ENCODE measurements at regions not wholly inside any gene's neighbourhood (a gene's known extent, or its start where the extent isn't known, plus 50 kb on each side); places are given as distances from the start of the nearest gene placed in this dataset.

DNA sequence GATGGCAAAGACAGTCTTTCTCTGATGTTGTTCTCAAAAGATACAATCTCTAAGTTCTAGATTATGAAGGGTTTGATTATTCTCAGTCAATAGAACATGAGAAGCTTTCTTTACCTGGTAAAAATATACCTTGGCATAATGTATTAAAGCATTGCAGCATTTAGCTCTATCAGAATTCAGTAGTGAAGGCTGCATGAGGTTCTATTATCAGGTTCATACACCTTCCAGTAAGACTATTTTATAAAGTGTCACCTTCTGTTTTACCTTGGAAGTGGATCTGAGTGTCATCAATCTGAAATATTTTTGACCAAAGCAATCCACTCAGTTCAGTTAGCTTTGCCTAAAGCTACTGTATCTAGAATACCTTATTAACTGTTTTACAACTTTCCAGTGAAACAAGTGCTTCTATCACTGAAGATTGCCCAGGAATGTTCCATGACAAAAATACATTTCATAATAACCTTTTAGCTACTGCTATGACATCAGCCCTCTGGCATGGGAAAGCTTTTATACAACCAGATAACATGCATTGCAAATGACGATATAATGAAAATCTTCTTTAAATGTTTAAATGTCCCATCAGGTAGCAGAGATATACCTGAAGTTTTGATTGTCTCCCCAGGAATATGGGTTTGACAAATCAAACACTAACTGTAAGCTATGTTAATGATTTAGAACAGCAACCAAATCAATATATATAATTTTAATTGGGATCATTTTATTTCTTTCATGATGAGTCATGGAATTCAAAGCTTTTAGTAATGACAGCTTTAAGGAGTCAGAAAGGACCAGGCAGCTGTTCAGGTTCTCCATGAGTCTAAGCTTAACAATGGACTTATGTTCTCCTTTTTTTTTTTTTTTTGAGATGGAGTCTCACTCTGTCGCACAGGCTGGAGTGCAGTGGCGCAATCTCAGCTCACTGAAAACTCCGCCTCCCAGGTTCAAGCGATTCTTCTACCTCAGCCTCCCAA lies 72.2 kb downstream of the UFM1 start:
- no peak overlapping the region for H3K4me2 ChIP-seq (ENCODE audit: low read length)
- H3K9ac ChIP-seq (ENCODE audit: low read length): no peak overlapping the region
- no peaks in the 10 kb centered on the region for H3K27me3 ChIP-seq (ENCODE audit: insufficient read depth, low read length)
- intact Hi-C loops (cut with micrococcal nuclease): no loop called here
- H3K9me2 ChIP-seq (ENCODE audit: insufficient read depth): no peaks in the 10 kb centered on the region
- RAD21 ChIA-PET (ENCODE audit: low non-redundant PET in 1 of 2, low total read pairs in 2 of 2, uncharacterized antibody in 2 of 2, unreplicated experiment in 2 of 2): no interaction called here
- H3K4me3 ChIP-seq (replicated peaks in 1 of 2; ENCODE audit: low read depth in 1 of 2, low read length in 2 of 2): no peak overlapping the region
- TF ChIP-seq, protein P1, sequence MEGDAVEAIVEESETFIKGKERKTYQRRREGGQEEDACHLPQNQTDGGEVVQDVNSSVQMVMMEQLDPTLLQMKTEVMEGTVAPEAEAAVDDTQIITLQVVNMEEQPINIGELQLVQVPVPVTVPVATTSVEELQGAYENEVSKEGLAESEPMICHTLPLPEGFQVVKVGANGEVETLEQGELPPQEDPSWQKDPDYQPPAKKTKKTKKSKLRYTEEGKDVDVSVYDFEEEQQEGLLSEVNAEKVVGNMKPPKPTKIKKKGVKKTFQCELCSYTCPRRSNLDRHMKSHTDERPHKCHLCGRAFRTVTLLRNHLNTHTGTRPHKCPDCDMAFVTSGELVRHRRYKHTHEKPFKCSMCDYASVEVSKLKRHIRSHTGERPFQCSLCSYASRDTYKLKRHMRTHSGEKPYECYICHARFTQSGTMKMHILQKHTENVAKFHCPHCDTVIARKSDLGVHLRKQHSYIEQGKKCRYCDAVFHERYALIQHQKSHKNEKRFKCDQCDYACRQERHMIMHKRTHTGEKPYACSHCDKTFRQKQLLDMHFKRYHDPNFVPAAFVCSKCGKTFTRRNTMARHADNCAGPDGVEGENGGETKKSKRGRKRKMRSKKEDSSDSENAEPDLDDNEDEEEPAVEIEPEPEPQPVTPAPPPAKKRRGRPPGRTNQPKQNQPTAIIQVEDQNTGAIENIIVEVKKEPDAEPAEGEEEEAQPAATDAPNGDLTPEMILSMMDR (IDR thresholded peaks at IDR 0.05 in 2 of 3, conservative IDR thresholded peaks at IDR 0.05 in 1 of 3; ENCODE audit: borderline replicate concordance in 1 of 3, insufficient read depth in 1 of 3, low read depth in 2 of 3, low read length in 2 of 3): no peak
- TF ChIP-seq, protein P2, sequence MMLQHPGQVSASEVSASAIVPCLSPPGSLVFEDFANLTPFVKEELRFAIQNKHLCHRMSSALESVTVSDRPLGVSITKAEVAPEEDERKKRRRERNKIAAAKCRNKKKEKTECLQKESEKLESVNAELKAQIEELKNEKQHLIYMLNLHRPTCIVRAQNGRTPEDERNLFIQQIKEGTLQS (IDR thresholded peaks at IDR 0.05): no peak
- TF ChIP-seq POLR2A (IDR thresholded peaks at IDR 0.05; ENCODE audit: borderline replicate concordance, extremely low read depth, insufficient read depth, insufficient read length) (no peak), POLR2AphosphoS5 (IDR thresholded peaks at IDR 0.05; ENCODE audit: low read depth, low read length) (no peak), ELF1 (IDR thresholded peaks at IDR 0.05; ENCODE audit: borderline replicate concordance, low read depth) (no peak), RAD21 (IDR thresholded peaks at IDR 0.05; ENCODE audit: low read depth) (no peak), SIN3A (IDR thresholded peaks at IDR 0.05; ENCODE audit: low read depth) (no peak), EZH2phosphoT487 (IDR thresholded peaks at IDR 0.05; ENCODE audit: borderline replicate concordance) (no peak), ZFX (IDR thresholded peaks at IDR 0.05) (no peak), ZNF274 (IDR thresholded peaks at IDR 0.05; ENCODE audit: low read depth, low read length) (no peak)
- CTCF ChIA-PET: no interaction called here
- H3K27ac ChIP-seq (ENCODE audit: low read depth, low read length): no peak overlapping the region
- no peaks in the 10 kb centered on the region for H3K9me3 ChIP-seq (ENCODE audit: control insufficient read depth in 1 of 2, insufficient read depth in 1 of 2, low read depth in 1 of 2, low read length in 2 of 2)
- no peaks in the 10 kb centered on the region for H3K36me3 ChIP-seq (ENCODE audit: control insufficient read depth in 1 of 2, insufficient read depth in 2 of 2, low read length in 2 of 2)
- no peaks in the 10 kb centered on the region for H3K79me2 ChIP-seq (ENCODE audit: insufficient read depth, low read length)
- DNase-seq (ENCODE audit: low read depth, low spot score) (no peak), ATAC-seq (no peak)
- H2AFZ ChIP-seq (ENCODE audit: low read depth, low read length, poor library complexity, severe bottlenecking): no peak overlapping the region
- POLR2A ChIA-PET: no interaction called here
- no peaks in the 10 kb centered on the region for H4K20me1 ChIP-seq (ENCODE audit: insufficient read depth)
- no peaks in the 10 kb centered on the region for H3K4me1 ChIP-seq (ENCODE audit: control insufficient read depth in 1 of 2, insufficient read depth in 2 of 2, low read length in 2 of 2)
- BruUV-seq (replicated peaks): no TSS peak

All from HCT116 (cell line).